ENCODE measurements at regions not wholly inside any gene's neighbourhood (a gene's known extent, or its start where the extent isn't known, plus 50 kb on each side); places are given as distances from the start of the nearest gene placed in this dataset.

GRCh38 chr4:54363037-54363436 lies 133.9 kb downstream of the PDGFRA start:
- dilution Hi-C loops (cut with HindIII; ENCODE audit: low sequenced_read_pairs, unreplicated experiment): no loop called here
- CTCF ChIA-PET: no interaction called here
- WGBS, 2 experiments (ENCODE audit: extremely low coverage in 2 of 2, insufficient read length in 1 of 2): no CpG with 5 or more reads among the region's 8 CpGs

More at GRCh38 chr4:54363037-54363436, 133.9 kb downstream of the PDGFRA start:
- no peaks in the 10 kb centered on the region for H3K9me3 ChIP-seq (ENCODE audit: control insufficient read depth, insufficient read depth, low read length)
- no peak overlapping the region for H2BK20ac ChIP-seq (ENCODE audit: low read depth, low read length)
- no peak for ATAC-seq (ENCODE audit: low read depth)
- H2BK5ac ChIP-seq (ENCODE audit: low read depth, low read length, poor library complexity, severe bottlenecking): no peak overlapping the region
- H2BK15ac ChIP-seq (ENCODE audit: low read depth, low read length): no peak overlapping the region
- intact Hi-C loops (cut with micrococcal nuclease): no loop called here
- POLR2A ChIA-PET (ENCODE audit: unreplicated experiment): no interaction called here
- no peak overlapping the region for H3K27ac ChIP-seq (ENCODE audit: insufficient read depth, low read length)
- no peaks in the 10 kb centered on the region for H3K4me1 ChIP-seq (ENCODE audit: control insufficient read depth, insufficient read depth, low read length)
- in situ Hi-C loops (cut with MboI; ENCODE audit: low sequenced_read_pairs): no loop called here
- no peaks in the 10 kb centered on the region for H4K20me1 ChIP-seq (ENCODE audit: insufficient read depth, low read length)
- no peak overlapping the region for H3K4ac ChIP-seq (ENCODE audit: low read depth, low read length)
- BruUV-seq (replicated peaks): no TSS peak
- H2AK5ac ChIP-seq (ENCODE audit: low read depth, low read length): no peak overlapping the region
- H3K4me3 ChIP-seq (ENCODE audit: insufficient read depth, low read depth, low read length): no peak overlapping the region
- TF ChIP-seq RCOR1 (IDR thresholded peaks at IDR 0.05; ENCODE audit: insufficient replicate concordance, low read length): no peak
- TF ChIP-seq POLR2A (IDR thresholded peaks at IDR 0.05; ENCODE audit: low read depth, low read length): no peak
- no peak for TF ChIP-seq NFE2L2 (IDR thresholded peaks at IDR 0.05; ENCODE audit: low read depth, low read length)
- no peak for TF ChIP-seq ELK1 (IDR thresholded peaks at IDR 0.05; ENCODE audit: borderline replicate concordance, low read depth, low read length)
- no peak for TF ChIP-seq RAD21 (IDR thresholded peaks at IDR 0.05; ENCODE audit: low read length)
- TF ChIP-seq MXI1 (IDR thresholded peaks at IDR 0.05; ENCODE audit: borderline replicate concordance, low read depth, low read length): no peak
- TF ChIP-seq FOS (IDR thresholded peaks at IDR 0.05; ENCODE audit: low read depth, low read length): no peak
- TF ChIP-seq CEBPB (IDR thresholded peaks at IDR 0.05; ENCODE audit: low read depth, low read length): no peak
- no peak for TF ChIP-seq MAZ (IDR thresholded peaks at IDR 0.05; ENCODE audit: borderline replicate concordance, low read depth, low read length)
- H3K56ac ChIP-seq (ENCODE audit: extremely low read depth, insufficient read depth, low read length): no peak overlapping the region
- H3K23ac ChIP-seq (ENCODE audit: low read depth, low read length): no peak overlapping the region
- no peak overlapping the region for H2AFZ ChIP-seq (replicated peaks; ENCODE audit: low read length, poor library complexity)
- no peaks in the 10 kb centered on the region for H3K36me3 ChIP-seq (ENCODE audit: control insufficient read depth, insufficient read depth, low read length)
- H4K8ac ChIP-seq (ENCODE audit: low read depth in 2 of 2, low read length in 2 of 2): no peak overlapping the region
- H2AK9ac ChIP-seq (replicated peaks; ENCODE audit: low read depth, low read length, poor library complexity): no peak overlapping the region
- DNase-seq: no peak
- H3K9ac ChIP-seq (ENCODE audit: low read depth, low read length): no peak overlapping the region
- no peak overlapping the region for H3K14ac ChIP-seq (replicated peaks; ENCODE audit: low read depth, low read length)
- no peak overlapping the region for H4K5ac ChIP-seq (ENCODE audit: low read depth, low read length)
- no peaks in the 10 kb centered on the region for H3K79me1 ChIP-seq (ENCODE audit: low read depth in 1 of 2, low read length in 2 of 2)
- H3K4me2 ChIP-seq (ENCODE audit: low read depth, low read length): no peak overlapping the region
- H2BK120ac ChIP-seq (ENCODE audit: low read depth, low read length): no peak overlapping the region
- H3K18ac ChIP-seq (ENCODE audit: low read depth, low read length): no peak overlapping the region
- H3K27me3 ChIP-seq (ENCODE audit: control insufficient read depth, insufficient read depth, low read length): peaks cover 17% of the 10 kb centered on the region
- H3K9me1 ChIP-seq (ENCODE audit: insufficient read depth, low read length): peaks cover 4% of the 10 kb centered on the region; the same call in 1 of the 2 replicates
- no peak overlapping the region for H4K91ac ChIP-seq (ENCODE audit: insufficient read depth, low read depth, low read length)

Data from IMR-90 (cell line).